Mesendoderm (in vitro differentiated cells): ENCODE measurements at regions not wholly inside any gene's neighbourhood (a gene's known extent, or its start where the extent isn't known, plus 50 kb on each side); places are given as distances from the start of the nearest gene placed in this dataset.

Source experiments
- DNase-seq: peaks from one replicate; pipeline ENCODE4 v3.0.0; 2013
- H2AK5ac ChIP-seq: 2 replicates; pipeline ENCODE4 v1.6.1; 2013; ENCODE audit warnings: low read length, inconsistent platforms
- H2BK120ac ChIP-seq: 2 replicates; pipeline ENCODE4 v1.6.1; 2013; ENCODE audit warnings: low read depth, mild to moderate bottlenecking, low read length, moderate library complexity, mixed read lengths
- H2BK15ac ChIP-seq: replicated peaks from 2 replicates; pipeline ENCODE4 v1.6.1; 2013; ENCODE audit warnings: low read depth, mild to moderate bottlenecking, moderate library complexity
- H2BK5ac ChIP-seq: 2 replicates; pipeline ENCODE4 v1.6.1; 2013; ENCODE audit warnings: low read length, inconsistent platforms
- H3K18ac ChIP-seq: 2 replicates; pipeline ENCODE4 v1.6.1; 2013; ENCODE audit warnings: mild to moderate bottlenecking, low read length, mixed read lengths
- H3K23ac ChIP-seq: one replicate; pipeline ENCODE4 v1.6.1; 2013; ENCODE audit warnings: low read length
- H3K27ac ChIP-seq: 2 replicates; pipeline ENCODE4 v1.5.1; 2013; ENCODE audit warnings: low read depth, mild to moderate bottlenecking, inconsistent platforms, low read length, moderate library complexity
- H3K27me3 ChIP-seq: 2 replicates; pipeline ENCODE4 v1.6.1; 2013; ENCODE audit warnings: low read length, control low read depth, mild to moderate bottlenecking, inconsistent platforms; ENCODE audit not compliant: insufficient read depth, poor library complexity
- H3K36me3 ChIP-seq: 2 replicates; pipeline ENCODE4 v1.6.1; 2013; ENCODE audit warnings: low read length, inconsistent platforms; ENCODE audit not compliant: control insufficient read depth, insufficient read depth
- H3K4ac ChIP-seq: one replicate; pipeline ENCODE4 v1.6.1; 2013; ENCODE audit warnings: low read depth, mild to moderate bottlenecking, low read length, moderate library complexity
- H3K4me1 ChIP-seq: 2 replicates; pipeline ENCODE4 v1.6.1; 2013; ENCODE audit warnings: low read depth, low read length, inconsistent platforms; ENCODE audit not compliant: control insufficient read depth
- H3K4me2 ChIP-seq: 2 replicates; pipeline ENCODE4 v1.6.1; 2013; ENCODE audit warnings: low read length
- H3K4me3 ChIP-seq: 2 replicates; pipeline ENCODE4 v1.5.1; 2013; ENCODE audit warnings: mild to moderate bottlenecking, low read length
- H3K56ac ChIP-seq: one replicate; pipeline ENCODE4 v1.6.1; 2013; ENCODE audit warnings: low read length
- H3K79me1 ChIP-seq: 2 replicates; pipeline ENCODE4 v1.6.1; 2013; ENCODE audit warnings: low read length, inconsistent platforms
- H3K79me2 ChIP-seq: 2 replicates; pipeline ENCODE4 v1.6.1; 2013; ENCODE audit warnings: mild to moderate bottlenecking, low read length; ENCODE audit not compliant: control insufficient read depth, insufficient read depth
- H3K9ac ChIP-seq: 2 replicates; pipeline ENCODE4 v1.6.1; 2013; ENCODE audit warnings: low read length, inconsistent platforms
- H4K5ac ChIP-seq: one replicate; pipeline ENCODE4 v1.6.1; 2013; ENCODE audit warnings: low read length
- H4K8ac ChIP-seq: one replicate; pipeline ENCODE4 v1.6.1; 2013; ENCODE audit warnings: low read depth, mild to moderate bottlenecking, control low read depth, low read length, moderate library complexity
- WGBS: extraction: QIAGEN DNeasy Blood & Tissue Kit; methylation state at CpG from one replicate; pipeline ENCODE4 v1.1.7; 2013; ENCODE audit warnings: low lambda C conversion rate, missing lambda C conversion rate; ENCODE audit not compliant: insufficient coverage; ENCODE audit errors: extremely low coverage; 5-methylcytosine and 5-hydroxymethylcytosine counted together

GRCh38 chr12:126819554-126819953, 1447.4 kb upstream of the TMEM132C start:
- WGBS, result no CpG with 5 or more reads among the region's 2 CpGs
- no peaks in the 10 kb centered on the region for H3K4me1 ChIP-seq

GRCh38 chr12:126830778-126831680, 1435.9 kb upstream of the TMEM132C start:
- Histone ChIP-seq H4K5ac (no peak overlapping the region), H3K36me3 (no peaks in the 10 kb centered on the region), H4K8ac (no peak overlapping the region), H3K79me2 (no peaks in the 10 kb centered on the region), H3K4me1 (no peaks in the 10 kb centered on the region), H3K18ac (no peak overlapping the region), H3K9ac (no peak overlapping the region), H3K4ac (no peak overlapping the region), H2BK120ac (no peak overlapping the region), H3K4me3 (no peak overlapping the region), H2AK5ac (no peak overlapping the region), H3K4me2 (no peak overlapping the region), H3K23ac (no peak overlapping the region), H2BK15ac (no peak overlapping the region), H2BK5ac (no peak overlapping the region), H3K79me1 (no peaks in the 10 kb centered on the region), H3K27ac (no peak overlapping the region), H3K56ac (no peak overlapping the region), H3K27me3 (no peaks in the 10 kb centered on the region)
- no CpG with 5 or more reads among the region's 2 CpGs for WGBS
- DNase-seq, result no peak

More at GRCh38 chr12:126819554-126819953, 1447.4 kb upstream of the TMEM132C start:
- Histone ChIP-seq H2AK5ac (no peak overlapping the region), H3K56ac (no peak overlapping the region), H2BK120ac (no peak overlapping the region), H3K27ac (no peak overlapping the region), H3K4me2 (no peak overlapping the region), H3K79me2 (no peaks in the 10 kb centered on the region), H3K27me3 (no peaks in the 10 kb centered on the region), H3K23ac (no peak overlapping the region), H4K8ac (no peak overlapping the region), H4K5ac (no peak overlapping the region), H3K4me3 (no peak overlapping the region), H3K9ac (no peak overlapping the region), H3K4ac (no peak overlapping the region), H3K36me3 (no peaks in the 10 kb centered on the region), H2BK5ac (no peak overlapping the region), H3K79me1 (no peaks in the 10 kb centered on the region), H2BK15ac (no peak overlapping the region), H3K18ac (no peak overlapping the region)
- DNase-seq, result no peak

- Histone ChIP-seq H3K23ac (no peak overlapping the region), H4K5ac (no peak overlapping the region), H3K4ac (no peak overlapping the region), H3K79me2 (no peaks in the 10 kb centered on the region), H3K18ac (no peak overlapping the region), H2BK120ac (no peak overlapping the region), H3K27me3 (no peaks in the 10 kb centered on the region), H2BK15ac (no peak overlapping the region), H3K36me3 (no peaks in the 10 kb centered on the region), H3K4me3 (no peak overlapping the region), H3K9ac (no peak overlapping the region), H4K8ac (no peak overlapping the region), H3K4me2 (no peak overlapping the region), H3K4me1 (no peaks in the 10 kb centered on the region), H2BK5ac (no peak overlapping the region), H3K79me1 (no peaks in the 10 kb centered on the region), H3K27ac (no peak overlapping the region), H3K56ac (no peak overlapping the region), H2AK5ac (no peak overlapping the region)
- DNase-seq, result no peak
- no CpG with 5 or more reads among the region's 2 CpGs for WGBS
Measured at GRCh38 chr12:126837697-126838096, 1429.3 kb upstream of the TMEM132C start.

- Histone ChIP-seq H2BK15ac (no peak overlapping the region), H3K4me2 (no peak overlapping the region)
- no peak for DNase-seq
Measured at GRCh38 chr12:126843915-126844669, 1422.9 kb upstream of the TMEM132C start.

DNA sequence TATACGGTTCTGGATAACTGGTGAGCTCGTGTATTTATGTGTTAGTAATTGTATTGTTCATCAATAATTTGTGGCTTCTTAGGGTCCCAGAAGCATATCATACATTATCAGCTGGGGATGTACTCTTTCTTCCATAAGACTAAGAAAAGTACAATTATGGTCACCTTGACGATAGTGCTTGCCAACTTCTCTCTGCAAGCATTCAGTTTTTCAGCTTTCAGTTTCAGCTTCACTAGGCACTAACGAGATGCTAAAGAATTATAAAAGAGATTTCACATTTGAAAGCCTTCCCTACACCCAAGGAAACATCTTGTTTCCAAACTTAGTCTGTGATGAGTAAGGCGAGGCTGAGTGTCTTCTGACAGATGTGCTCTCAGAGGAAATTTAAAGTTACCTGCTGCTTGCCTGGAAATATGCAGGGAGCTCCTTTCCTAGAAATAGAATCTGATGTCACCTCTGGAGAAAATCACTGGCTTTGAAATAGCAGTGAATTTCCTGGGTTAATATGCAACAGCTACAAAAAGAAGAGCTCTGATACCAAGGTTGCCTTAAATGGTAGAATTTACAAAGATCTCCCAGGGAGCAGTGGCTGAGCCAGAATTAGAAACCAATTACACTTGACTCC, 1419.9 kb upstream of the TMEM132C start:
- Histone ChIP-seq H3K79me2 (no peaks in the 10 kb centered on the region), H3K4me2 (no peak overlapping the region), H2BK5ac (no peak overlapping the region), H3K36me3 (no peaks in the 10 kb centered on the region), H2BK15ac (no peak overlapping the region), H3K18ac (no peak overlapping the region), H3K4ac (no peak overlapping the region), H4K8ac (no peak overlapping the region), H3K56ac (no peak overlapping the region), H2AK5ac (no peak overlapping the region), H3K4me3 (no peak overlapping the region), H4K5ac (no peak overlapping the region), H3K4me1 (no peaks in the 10 kb centered on the region), H3K9ac (no peak overlapping the region), H3K79me1 (no peaks in the 10 kb centered on the region), H3K27ac (no peak overlapping the region), H3K27me3 (no peaks in the 10 kb centered on the region), H2BK120ac (no peak overlapping the region), H3K23ac (no peak overlapping the region)
- DNase-seq, result no peak
- WGBS, result 100% methylated on average over 2 of the region's 5 CpGs

More at GRCh38 chr12:126843915-126844669, 1422.9 kb upstream of the TMEM132C start:
- H3K79me1 ChIP-seq, result no peaks in the 10 kb centered on the region
- H3K18ac ChIP-seq, result no peak overlapping the region
- no peak overlapping the region for H3K56ac ChIP-seq
- no peaks in the 10 kb centered on the region for H3K36me3 ChIP-seq
- H4K8ac ChIP-seq, result no peak overlapping the region
- no CpG with 5 or more reads among the region's 9 CpGs for WGBS
- H4K5ac ChIP-seq, result peak overlapping the region; percentile 29
- no peaks in the 10 kb centered on the region for H3K27me3 ChIP-seq
- no peak overlapping the region for H2BK5ac ChIP-seq
- no peak overlapping the region for H3K9ac ChIP-seq
- H2AK5ac ChIP-seq, result no peak overlapping the region
- no peak overlapping the region for H3K27ac ChIP-seq
- H3K23ac ChIP-seq, result no peak overlapping the region
- no peak overlapping the region for H3K4me3 ChIP-seq
- no peak overlapping the region for H3K4ac ChIP-seq
- no peak overlapping the region for H2BK120ac ChIP-seq
- no peaks in the 10 kb centered on the region for H3K4me1 ChIP-seq
- no peaks in the 10 kb centered on the region for H3K79me2 ChIP-seq
